T-helper 1 cell treated with Interleukin-12 subunit alpha and Interleukin-12 subunit beta and Interleukin-4 antibody, amounts not matched to agents 30 μg/mL and 1 μg/mL, for 36 hours (primary cell): ENCODE measurements at regions not wholly inside any gene's neighbourhood (a gene's known extent, or its start where the extent isn't known, plus 50 kb on each side); places are given as distances from the start of the nearest gene placed in this dataset.

ENCODE experiments used
- H3K27ac Mint-ChIP-seq: one replicate; pipeline ENCODE4 v1.8.0; 2021; ENCODE audit warnings: mild to moderate bottlenecking, mixed read lengths
- H3K27me3 Mint-ChIP-seq: one replicate; pipeline ENCODE4 v1.8.0; 2021; ENCODE audit warnings: low read depth, mixed read lengths
- H3K36me3 Mint-ChIP-seq: one replicate; pipeline ENCODE4 v1.8.0; 2021; ENCODE audit warnings: low read depth, mixed read lengths
- H3K4me1 Mint-ChIP-seq: one replicate; pipeline ENCODE4 v1.8.0; 2021; ENCODE audit warnings: low read depth, mixed read lengths
- H3K4me3 Mint-ChIP-seq: one replicate; pipeline ENCODE4 v1.8.0; 2021; ENCODE audit warnings: mild to moderate bottlenecking, moderate library complexity, mixed read lengths
- H3K9me3 Mint-ChIP-seq: one replicate; pipeline ENCODE4 v1.8.0; 2021; ENCODE audit warnings: mixed read lengths

DNA sequence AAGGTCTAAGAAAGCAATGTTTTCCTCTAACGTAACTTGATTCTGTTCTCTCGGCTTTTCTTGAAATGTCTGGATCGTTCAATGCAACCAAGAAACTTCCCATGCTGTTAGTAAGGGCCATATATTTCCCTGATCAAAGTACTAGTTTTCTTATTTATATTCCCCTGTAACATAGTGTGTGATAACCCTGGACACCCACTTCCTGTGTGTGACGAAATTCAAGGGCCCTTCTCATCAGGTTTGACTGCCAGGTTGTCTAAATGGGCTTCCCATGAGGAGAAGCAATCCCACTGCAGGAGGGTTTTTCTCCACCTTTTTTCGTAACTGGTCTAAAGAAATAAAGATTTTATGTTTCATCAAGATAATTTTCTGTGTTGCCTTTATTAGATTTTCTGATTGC lies 102.6 kb upstream of the RPS6KA2 start:
- no peaks in the 10 kb centered on the region for H3K4me1 Mint-ChIP-seq
- no peaks in the 10 kb centered on the region for H3K36me3 Mint-ChIP-seq
- no peaks in the 10 kb centered on the region for H3K27me3 Mint-ChIP-seq
- no peak overlapping the region for H3K4me3 Mint-ChIP-seq
- H3K27ac Mint-ChIP-seq, result no peak overlapping the region
- H3K9me3 Mint-ChIP-seq, result no peaks in the 10 kb centered on the region

GRCh38 chr6:166728884-166729530 lies 102.0 kb upstream of the RPS6KA2 start:
- Mint-ChIP-seq H3K4me1 (no peaks in the 10 kb centered on the region), H3K36me3 (no peaks in the 10 kb centered on the region), H3K27ac (no peak overlapping the region), H3K4me3 (no peak overlapping the region), H3K9me3 (no peaks in the 10 kb centered on the region), H3K27me3 (no peaks in the 10 kb centered on the region)

GRCh38 chr6:166726201-166726600 lies 99.2 kb upstream of the RPS6KA2 start:
- H3K36me3 Mint-ChIP-seq, result no peaks in the 10 kb centered on the region
- no peak overlapping the region for H3K27ac Mint-ChIP-seq
- H3K4me1 Mint-ChIP-seq, result no peaks in the 10 kb centered on the region
- no peaks in the 10 kb centered on the region for H3K27me3 Mint-ChIP-seq
- no peaks in the 10 kb centered on the region for H3K9me3 Mint-ChIP-seq
- no peak overlapping the region for H3K4me3 Mint-ChIP-seq

GRCh38 chr6:166725571-166725970 lies 98.5 kb upstream of the RPS6KA2 start:
- H3K4me1 Mint-ChIP-seq, result no peaks in the 10 kb centered on the region
- H3K9me3 Mint-ChIP-seq, result no peaks in the 10 kb centered on the region
- H3K36me3 Mint-ChIP-seq, result no peaks in the 10 kb centered on the region
- no peak overlapping the region for H3K4me3 Mint-ChIP-seq
- H3K27ac Mint-ChIP-seq, result no peak overlapping the region
- H3K27me3 Mint-ChIP-seq, result no peaks in the 10 kb centered on the region

DNA sequence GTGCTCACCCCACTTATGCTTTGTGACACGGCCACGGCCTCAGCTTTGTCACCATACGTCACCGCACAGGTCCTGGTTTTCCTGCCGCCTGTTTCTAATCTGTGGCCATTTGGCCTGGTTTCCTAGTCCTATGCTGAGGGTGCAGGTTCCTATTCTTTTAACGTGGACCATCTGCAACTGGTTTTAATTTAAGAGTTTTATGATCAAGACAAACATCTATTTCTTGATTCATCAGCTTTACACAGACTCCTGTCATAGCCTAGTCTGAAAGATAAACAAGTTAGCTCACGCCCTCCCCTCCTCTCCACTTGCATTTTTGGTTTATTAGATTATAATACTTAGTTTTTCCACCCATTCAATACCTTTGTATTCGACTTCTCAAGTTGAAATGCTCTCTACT lies 97.5 kb upstream of the RPS6KA2 start:
- H3K27me3 Mint-ChIP-seq, result no peaks in the 10 kb centered on the region
- H3K9me3 Mint-ChIP-seq, result no peaks in the 10 kb centered on the region
- H3K4me1 Mint-ChIP-seq, result no peaks in the 10 kb centered on the region
- H3K4me3 Mint-ChIP-seq, result no peak overlapping the region
- no peak overlapping the region for H3K27ac Mint-ChIP-seq
- no peaks in the 10 kb centered on the region for H3K36me3 Mint-ChIP-seq

GRCh38 chr6:166722785-166723184 lies 95.7 kb upstream of the RPS6KA2 start:
- no peaks in the 10 kb centered on the region for H3K4me1 Mint-ChIP-seq
- no peaks in the 10 kb centered on the region for H3K9me3 Mint-ChIP-seq
- H3K27ac Mint-ChIP-seq, result no peak overlapping the region
- H3K36me3 Mint-ChIP-seq, result no peaks in the 10 kb centered on the region
- no peak overlapping the region for H3K4me3 Mint-ChIP-seq
- H3K27me3 Mint-ChIP-seq, result no peaks in the 10 kb centered on the region

DNA sequence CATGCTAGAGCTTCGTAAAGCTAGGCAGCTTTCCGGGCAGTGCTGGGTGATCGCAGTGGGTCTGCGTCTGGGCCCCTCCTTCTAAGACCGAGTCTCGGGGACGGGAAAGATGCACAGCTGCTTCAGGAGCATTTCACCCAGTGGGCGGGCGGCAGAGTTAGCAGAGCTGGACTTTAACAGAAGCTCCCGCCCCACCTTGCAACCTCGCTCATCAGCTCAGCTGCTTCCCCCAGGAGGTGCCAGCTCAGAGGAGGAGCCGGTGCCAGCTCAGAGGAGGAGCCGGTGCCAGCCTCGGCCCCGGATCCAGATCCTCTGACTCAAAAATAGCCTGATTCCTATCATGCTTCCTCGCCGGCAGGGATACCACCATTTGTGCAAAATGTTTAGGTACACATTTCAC lies 94.5 kb upstream of the RPS6KA2 start:
- Mint-ChIP-seq H3K9me3 (no peaks in the 10 kb centered on the region), H3K36me3 (no peaks in the 10 kb centered on the region), H3K27ac (no peak overlapping the region), H3K4me1 (no peaks in the 10 kb centered on the region), H3K27me3 (peaks cover 4% of the 10 kb centered on the region), H3K4me3 (no peak overlapping the region)

DNA sequence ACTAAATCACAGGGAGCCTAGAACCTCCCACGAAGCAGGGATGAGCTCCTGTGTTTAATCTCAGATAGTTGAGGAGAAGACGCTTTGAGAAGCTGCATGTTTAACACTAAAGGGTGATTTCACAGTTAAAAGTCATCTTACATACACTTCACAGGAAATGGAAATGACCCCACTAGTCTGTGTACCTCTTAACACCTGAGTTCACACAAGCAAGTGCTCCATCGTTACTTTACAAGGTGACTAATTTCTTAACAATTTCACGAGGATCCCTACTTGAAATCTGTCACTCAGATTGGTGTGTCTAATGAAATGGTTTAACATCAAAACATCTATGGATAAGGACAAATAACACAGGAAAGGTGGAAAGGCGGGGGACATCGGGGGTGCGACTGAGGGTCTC lies 93.8 kb upstream of the RPS6KA2 start:
- no peaks in the 10 kb centered on the region for H3K4me1 Mint-ChIP-seq
- H3K27ac Mint-ChIP-seq, result no peak overlapping the region
- H3K4me3 Mint-ChIP-seq, result no peak overlapping the region
- no peaks in the 10 kb centered on the region for H3K36me3 Mint-ChIP-seq
- H3K27me3 Mint-ChIP-seq, result peaks cover 4% of the 10 kb centered on the region
- H3K9me3 Mint-ChIP-seq, result no peaks in the 10 kb centered on the region

GRCh38 chr6:166719019-166719418 lies 92.0 kb upstream of the RPS6KA2 start:
- Mint-ChIP-seq H3K4me1 (no peaks in the 10 kb centered on the region), H3K27ac (no peak overlapping the region), H3K36me3 (no peaks in the 10 kb centered on the region), H3K9me3 (no peaks in the 10 kb centered on the region), H3K27me3 (peaks cover 4% of the 10 kb centered on the region), H3K4me3 (no peak overlapping the region)

DNA sequence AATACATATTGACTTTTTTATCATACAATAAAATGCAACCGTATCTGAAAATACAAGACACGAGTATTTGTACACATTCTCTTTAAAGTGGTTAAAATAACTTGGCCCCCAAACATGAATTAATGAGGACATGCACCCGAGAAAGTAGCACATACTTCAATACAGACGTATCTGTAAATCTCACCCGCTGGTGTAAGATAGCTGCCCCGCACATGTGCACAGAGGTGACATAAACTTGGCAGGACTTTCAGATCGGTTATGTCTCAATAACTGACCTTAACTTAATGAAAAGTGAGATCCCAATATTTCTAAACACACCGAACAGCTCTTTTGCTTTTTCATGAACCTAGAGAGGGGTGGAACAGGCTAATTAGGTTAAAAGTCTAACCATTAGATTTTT lies 91.5 kb upstream of the RPS6KA2 start:
- no peaks in the 10 kb centered on the region for H3K36me3 Mint-ChIP-seq

GRCh38 chr6:166716910-166717617 lies 90.0 kb upstream of the RPS6KA2 start:
- Mint-ChIP-seq H3K27me3 (peaks cover 4% of the 10 kb centered on the region), H3K4me3 (no peak overlapping the region), H3K9me3 (no peaks in the 10 kb centered on the region), H3K36me3 (no peaks in the 10 kb centered on the region), H3K4me1 (no peaks in the 10 kb centered on the region), H3K27ac (no peak overlapping the region)

More for the DNA sequence above, 91.5 kb upstream of the RPS6KA2 start:
- no peaks in the 10 kb centered on the region for H3K9me3 Mint-ChIP-seq
- H3K27me3 Mint-ChIP-seq, result peaks cover 4% of the 10 kb centered on the region
- H3K4me1 Mint-ChIP-seq, result no peaks in the 10 kb centered on the region
- no peak overlapping the region for H3K27ac Mint-ChIP-seq
- H3K4me3 Mint-ChIP-seq, result no peak overlapping the region

DNA sequence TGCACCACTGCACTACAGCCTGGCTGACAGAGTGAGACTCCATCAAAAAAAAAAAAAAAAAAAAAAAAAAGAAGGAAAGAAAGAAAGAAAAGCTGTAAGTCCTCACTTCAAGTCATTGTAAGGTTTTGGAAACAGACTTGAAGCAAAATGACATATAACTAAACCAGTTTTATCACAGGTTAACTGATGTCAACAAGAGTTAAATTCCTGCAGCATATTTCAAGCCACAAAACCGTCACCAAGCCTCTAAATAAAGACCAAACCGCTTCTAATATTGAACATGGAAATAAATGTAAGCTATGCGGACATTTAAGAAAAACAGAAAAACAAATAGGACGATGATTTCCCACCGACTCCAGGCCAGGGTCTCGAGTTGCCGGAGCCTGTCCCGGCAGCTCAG lies 88.9 kb upstream of the RPS6KA2 start:
- Mint-ChIP-seq H3K36me3 (no peaks in the 10 kb centered on the region), H3K27ac (no peak overlapping the region), H3K27me3 (peaks cover 4% of the 10 kb centered on the region), H3K4me3 (no peak overlapping the region), H3K9me3 (peaks cover 6% of the 10 kb centered on the region), H3K4me1 (no peaks in the 10 kb centered on the region)

- Mint-ChIP-seq H3K4me3 (no peak overlapping the region), H3K4me1 (no peaks in the 10 kb centered on the region), H3K27ac (no peak overlapping the region), H3K9me3 (peaks cover 6% of the 10 kb centered on the region), H3K27me3 (peaks cover 4% of the 10 kb centered on the region), H3K36me3 (no peaks in the 10 kb centered on the region)
These were observed 88.0 kb upstream of the RPS6KA2 start for GRCh38 chr6:166715065-166715464.

GRCh38 chr6:166714581-166714980 lies 87.5 kb upstream of the RPS6KA2 start:
- Mint-ChIP-seq H3K4me3 (no peak overlapping the region), H3K27me3 (peaks cover 4% of the 10 kb centered on the region), H3K36me3 (no peaks in the 10 kb centered on the region), H3K4me1 (no peaks in the 10 kb centered on the region), H3K27ac (no peak overlapping the region), H3K9me3 (peaks cover 6% of the 10 kb centered on the region)

- Mint-ChIP-seq H3K27me3 (peaks cover 4% of the 10 kb centered on the region), H3K4me1 (no peaks in the 10 kb centered on the region), H3K9me3 (peaks cover 6% of the 10 kb centered on the region), H3K4me3 (no peak overlapping the region), H3K36me3 (no peaks in the 10 kb centered on the region), H3K27ac (no peak overlapping the region)
These were observed 87.1 kb upstream of the RPS6KA2 start for GRCh38 chr6:166714187-166714510.
